Colonic mucosa (tissue), 4 donors: ENCODE measurements at regions not wholly inside any gene's neighbourhood (a gene's known extent, or its start where the extent isn't known, plus 50 kb on each side); places are given as distances from the start of the nearest gene placed in this dataset.

Experiments used
- DNase-seq: peaks from one replicate; pipeline ENCODE4 v3.0.0-alpha.2; 2020
- H3K27ac ChIP-seq: fragments of 200-600 bp; one replicate; pipeline ENCODE4 v1.8.0; 2021
- H3K27me3 ChIP-seq: fragments of 200-600 bp; one replicate; pipeline ENCODE4 v1.8.0; 2021
- H3K36me3 ChIP-seq: fragments of 200-600 bp; one replicate; pipeline ENCODE4 v1.8.0; 2021
- H3K4me1 ChIP-seq: fragments of 200-600 bp; one replicate; pipeline ENCODE4 v1.8.0; 2021; ENCODE audit warnings: mild to moderate bottlenecking
- H3K4me3 ChIP-seq: fragments of 200-600 bp; one replicate; pipeline ENCODE4 v1.8.0; 2021
- H3K9ac ChIP-seq, 2 donors: one replicate each; pipeline ENCODE4 v1.7.0; 2013; ENCODE audit warnings: control low read depth in 2 of 2, low read depth in 2 of 2, low read length in 2 of 2
- H3K9me3 ChIP-seq: fragments of 200-600 bp; one replicate; pipeline ENCODE4 v1.8.0; 2021
- CTCF ChIP-seq: fragments of 200-600 bp; IDR thresholded peaks from one replicate; pipeline ENCODE4 v1.8.0; 2022; ENCODE audit warnings: antibody characterized with exemption, mild to moderate bottlenecking
- intact Hi-C: fragments of 100-400 bp; cut with DNase I; formaldehyde crosslinking; loops from one replicate; pipeline ENCODE4 v1.14.1; 2022
- donor health status: healthy.
- donor health status: DM: no; HTN: no; CAD: no.
- donor health status: DM: no; HTN: no; CAD: no.

DNA sequence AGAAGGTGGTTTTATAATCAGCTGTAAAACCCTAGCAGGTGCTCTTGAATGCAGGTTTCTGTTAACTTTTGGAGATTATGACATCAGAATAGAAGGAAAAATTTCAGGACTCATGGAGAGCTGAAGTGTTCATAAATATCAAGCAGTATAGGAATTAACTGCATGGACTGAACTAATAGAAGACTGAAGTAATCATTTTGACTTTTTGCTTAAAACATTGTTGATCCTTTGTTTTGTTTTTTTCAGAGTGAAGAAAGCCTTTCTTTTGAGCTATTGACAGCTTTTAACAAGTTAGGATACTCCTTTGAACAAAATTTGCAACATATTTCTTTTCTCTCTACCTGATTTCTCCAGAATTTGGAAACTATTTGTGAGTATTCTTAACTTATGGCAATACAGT, 70.6 kb upstream of the DAZL start:
- H3K9me3 ChIP-seq = no peaks in the 10 kb centered on the region
- H3K27ac ChIP-seq = no peak overlapping the region
- TF ChIP-seq CTCF = no peak
- no peak for DNase-seq
- no peak overlapping the region for H3K9ac ChIP-seq
- intact Hi-C loops = no loop called here
- H3K4me1 ChIP-seq = no peaks in the 10 kb centered on the region
- no peak overlapping the region for H3K4me3 ChIP-seq
- H3K27me3 ChIP-seq = no peaks in the 10 kb centered on the region
- no peaks in the 10 kb centered on the region for H3K36me3 ChIP-seq

DNA sequence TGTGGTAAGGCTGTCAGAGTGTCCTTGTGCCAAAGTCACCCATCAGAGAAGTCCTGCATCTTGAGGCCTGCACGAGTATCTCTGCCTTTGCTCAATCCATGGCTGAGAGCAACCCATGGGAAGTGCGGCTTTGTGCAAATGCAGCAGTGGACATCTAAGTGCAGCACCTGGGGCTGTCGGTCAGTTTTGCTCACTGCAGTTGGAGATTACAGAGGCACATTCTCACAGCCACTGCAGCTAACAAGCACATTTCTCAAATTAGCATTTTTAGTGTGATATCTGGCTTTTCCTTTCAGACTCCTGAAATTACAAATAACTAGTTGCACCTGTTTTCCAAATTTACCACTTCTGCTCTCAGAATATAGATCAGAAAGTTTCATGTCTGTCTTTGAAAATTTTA, 81.5 kb upstream of the DAZL start:
- intact Hi-C loops = no loop called here
- Histone ChIP-seq H3K27me3 (no peaks in the 10 kb centered on the region), H3K4me1 (no peaks in the 10 kb centered on the region), H3K4me3 (no peak overlapping the region), H3K9me3 (no peaks in the 10 kb centered on the region), H3K36me3 (no peaks in the 10 kb centered on the region), H3K9ac (no peak overlapping the region), H3K27ac (no peak overlapping the region)
- DNase-seq = no peak
- no peak for TF ChIP-seq CTCF

- Histone ChIP-seq H3K9ac (no peak overlapping the region), H3K27ac (no peak overlapping the region), H3K27me3 (no peaks in the 10 kb centered on the region), H3K9me3 (no peaks in the 10 kb centered on the region), H3K36me3 (no peaks in the 10 kb centered on the region), H3K4me3 (no peak overlapping the region), H3K4me1 (no peaks in the 10 kb centered on the region)
- no peak for DNase-seq
- TF ChIP-seq CTCF = no peak
- intact Hi-C loops = no loop called here
These were observed 82.0 kb upstream of the DAZL start for GRCh38 chr3:16687221-16687620.

DNA sequence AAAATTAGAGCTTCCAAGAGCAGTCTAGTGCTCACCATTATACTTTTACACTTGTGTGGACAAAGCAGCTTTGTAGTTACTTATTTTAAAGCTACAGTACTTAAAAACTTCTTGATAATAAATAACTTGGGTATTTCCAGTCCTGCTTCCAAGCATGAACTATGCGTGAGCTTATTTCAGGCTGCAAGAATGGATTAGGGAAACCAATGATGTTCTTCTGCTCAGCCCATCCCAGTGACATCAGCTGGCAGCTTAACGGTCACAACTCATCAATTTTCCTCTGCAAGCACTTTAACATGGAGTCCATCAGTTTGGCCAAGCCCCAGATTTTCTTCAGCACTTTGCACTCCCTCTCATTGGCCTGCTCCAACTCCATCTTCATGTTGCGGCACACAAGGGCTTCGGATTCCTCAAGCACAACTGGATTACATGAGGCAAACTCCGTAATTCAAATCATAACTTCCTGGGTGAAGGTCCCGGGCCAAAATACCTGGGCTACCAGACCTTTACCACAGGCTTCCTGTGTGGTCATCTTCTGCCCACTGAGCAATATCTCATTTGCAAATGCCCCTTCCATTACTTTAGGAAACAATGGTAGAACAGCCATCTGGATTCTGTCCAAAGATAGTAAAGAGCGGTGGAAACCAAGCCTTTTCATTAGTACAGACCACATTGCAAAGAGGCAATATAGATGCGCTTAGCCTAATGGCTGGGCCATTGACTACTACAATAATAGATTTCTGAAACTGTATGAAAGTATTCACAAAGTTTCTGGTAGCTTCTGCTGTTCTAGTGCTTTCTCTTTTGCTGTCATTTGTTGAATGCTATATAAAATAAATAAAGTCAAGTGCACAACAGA, 87.5 kb upstream of the DAZL start:
- no peak for TF ChIP-seq CTCF
- no peak overlapping the region for H3K27ac ChIP-seq
- no peak overlapping the region for H3K4me3 ChIP-seq
- no peak overlapping the region for H3K9ac ChIP-seq
- no peaks in the 10 kb centered on the region for H3K4me1 ChIP-seq
- intact Hi-C loops = no loop called here
- no peaks in the 10 kb centered on the region for H3K9me3 ChIP-seq
- no peaks in the 10 kb centered on the region for H3K27me3 ChIP-seq
- H3K36me3 ChIP-seq = no peaks in the 10 kb centered on the region
- DNase-seq = no peak

- Histone ChIP-seq H3K27ac (no peak overlapping the region), H3K36me3 (no peaks in the 10 kb centered on the region), H3K9me3 (no peaks in the 10 kb centered on the region), H3K27me3 (no peaks in the 10 kb centered on the region), H3K4me3 (no peak overlapping the region), H3K4me1 (no peaks in the 10 kb centered on the region), H3K9ac (no peak overlapping the region)
- TF ChIP-seq CTCF = no peak
- no peak for DNase-seq
- intact Hi-C loops = no loop called here
These were observed 88.6 kb upstream of the DAZL start for GRCh38 chr3:16693820-16694219.
